ENCODE measurements at regions not wholly inside any gene's neighbourhood (a gene's known extent, or its start where the extent isn't known, plus 50 kb on each side); places are given as distances from the start of the nearest gene placed in this dataset.

- no peak for DNase-seq (ENCODE audit: low read depth)
Observed at GRCh38 chr3:165283328-165283727, 87.1 kb upstream of the SLITRK3 start.

- peak; percentile 1 for DNase-seq (ENCODE audit: low read depth)
Observed at GRCh38 chr3:165279471-165279870, 83.3 kb upstream of the SLITRK3 start.

GRCh38 chr3:165273411-165273810 is 77.2 kb upstream of the SLITRK3 start:
- no peak for DNase-seq (ENCODE audit: low read depth)

- DNase-seq (ENCODE audit: low read depth), result peak; percentile 22
Observed at GRCh38 chr3:165259541-165260193, 63.5 kb upstream of the SLITRK3 start.

GRCh38 chr3:165256554-165257065 is 60.4 kb upstream of the SLITRK3 start:
- DNase-seq (ENCODE audit: low read depth), result no peak

GRCh38 chr3:165254812-165255211 is 58.6 kb upstream of the SLITRK3 start:
- peak; percentile 8 for DNase-seq (ENCODE audit: low read depth)
